GM18511 (cell line): ENCODE measurements at regions not wholly inside any gene's neighbourhood (a gene's known extent, or its start where the extent isn't known, plus 50 kb on each side); places are given as distances from the start of the nearest gene placed in this dataset.

ENCODE experiments used
- ATAC-seq: cut with Tn5 transposase; IDR thresholded peaks from one replicate; pipeline ENCODE4 v1.9.1; 2021; ENCODE audit warnings: mild to moderate bottlenecking, moderate library complexity; ENCODE audit not compliant: unreplicated experiment

DNA sequence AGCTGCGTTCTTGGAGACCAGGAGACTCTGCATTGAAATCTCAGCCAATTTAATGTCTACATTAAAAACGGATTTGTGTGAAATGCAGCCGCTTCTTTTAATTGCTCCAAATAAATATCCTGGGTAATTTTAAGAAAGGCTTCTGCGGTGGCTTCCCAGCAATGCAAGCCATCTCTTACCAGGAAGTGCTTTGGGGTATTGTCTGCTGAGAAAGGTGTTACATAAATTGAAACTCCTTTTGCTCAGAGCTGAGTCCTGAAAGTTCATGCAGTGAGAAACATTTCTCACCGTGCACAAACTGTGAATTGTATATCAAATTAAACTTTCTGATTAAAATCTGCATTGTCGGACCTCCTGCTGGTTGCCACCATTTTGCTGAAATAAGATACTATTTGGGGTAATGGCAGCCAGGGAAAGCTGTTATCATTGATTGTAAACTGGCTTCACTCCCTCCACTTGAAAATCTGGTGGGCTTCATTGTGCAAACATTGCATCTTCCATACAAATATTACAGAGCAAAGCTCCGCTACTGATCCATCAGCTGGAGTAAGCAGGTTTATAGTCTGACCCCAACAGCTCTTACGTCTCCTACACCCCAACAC, 59.5 kb downstream of the ZIC5 start:
- ATAC-seq, result no peak

DNA sequence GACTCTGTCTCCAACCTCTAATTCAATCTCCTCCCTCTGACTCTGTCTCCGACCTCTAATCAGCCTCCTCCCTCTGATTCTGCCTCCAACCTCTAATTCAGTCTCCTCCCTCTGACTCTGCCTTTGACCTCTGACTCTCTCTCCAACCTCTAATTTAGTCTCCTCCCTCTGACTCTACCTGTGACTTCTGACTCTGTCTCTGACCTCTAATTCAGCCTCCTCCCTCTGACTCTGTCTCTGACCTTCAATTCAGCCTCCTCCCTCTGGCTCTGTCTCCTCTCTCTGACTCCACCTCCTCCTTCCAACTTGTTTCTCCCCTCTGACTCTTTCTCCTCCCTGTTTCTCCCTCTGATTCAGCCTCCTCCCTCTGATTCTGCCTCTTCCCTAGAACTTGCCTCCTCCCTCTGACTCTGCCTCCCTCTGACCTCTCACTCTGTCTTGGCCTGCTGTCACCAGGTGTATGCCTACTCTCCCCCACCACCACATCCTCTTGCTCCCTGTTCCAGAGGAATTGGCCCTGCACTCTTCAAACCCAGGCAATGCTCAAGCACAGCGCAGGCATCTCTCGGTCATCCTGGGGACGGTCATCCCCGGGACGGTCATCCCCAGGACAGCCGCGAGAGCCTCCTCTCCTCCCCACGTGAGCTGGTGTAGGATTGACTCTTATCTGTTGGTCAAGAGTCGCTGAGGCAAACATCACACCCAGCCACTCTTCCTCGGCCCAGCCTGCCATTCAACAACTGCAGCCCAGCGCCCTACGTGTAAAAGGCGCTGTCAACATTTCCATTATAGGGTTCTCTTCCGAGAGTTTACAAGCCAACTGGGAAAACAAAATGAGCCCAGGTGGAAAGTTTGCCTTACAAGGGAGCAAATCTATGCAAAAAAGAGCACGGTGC, 60.2 kb downstream of the ZIC5 start:
- ATAC-seq, result no peak

- no peak for ATAC-seq
Observed at GRCh38 chr13:99909836-99910619, 61.5 kb downstream of the ZIC5 start.

- ATAC-seq, result no peak
Observed at GRCh38 chr13:99909097-99909835, 62.3 kb downstream of the ZIC5 start.

DNA sequence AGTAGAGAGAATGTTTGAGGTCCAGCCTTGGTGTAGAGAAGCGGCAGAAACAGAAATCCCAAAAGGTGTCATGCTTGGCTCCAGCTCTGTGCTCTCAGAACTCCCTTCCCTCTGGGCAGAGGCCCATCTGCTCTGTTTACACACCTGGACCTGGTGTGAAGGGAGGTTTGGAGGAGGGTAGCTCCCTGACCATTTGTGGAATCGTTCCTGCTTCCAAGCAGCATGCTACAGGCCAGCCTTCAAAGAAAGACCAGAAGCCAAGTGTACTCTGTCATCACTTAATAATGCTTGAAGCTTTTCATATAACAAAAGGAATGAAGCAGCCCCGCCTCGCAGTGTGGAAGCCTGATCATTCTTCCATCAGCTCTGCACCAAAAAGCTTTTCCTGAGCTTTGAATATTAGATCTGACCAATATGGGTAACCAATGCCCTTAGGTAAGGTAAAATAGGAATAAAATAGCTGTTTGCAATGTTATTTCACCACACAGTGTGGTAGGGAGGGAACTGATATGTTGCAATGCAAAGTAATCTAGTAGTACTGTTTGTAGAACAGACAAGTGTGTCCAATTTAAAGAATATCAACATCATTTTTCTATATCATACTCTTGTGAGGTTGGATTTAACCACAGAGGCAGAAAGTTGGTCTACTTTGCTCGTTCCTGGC, 63.3 kb downstream of the ZIC5 start:
- ATAC-seq, result no peak

DNA sequence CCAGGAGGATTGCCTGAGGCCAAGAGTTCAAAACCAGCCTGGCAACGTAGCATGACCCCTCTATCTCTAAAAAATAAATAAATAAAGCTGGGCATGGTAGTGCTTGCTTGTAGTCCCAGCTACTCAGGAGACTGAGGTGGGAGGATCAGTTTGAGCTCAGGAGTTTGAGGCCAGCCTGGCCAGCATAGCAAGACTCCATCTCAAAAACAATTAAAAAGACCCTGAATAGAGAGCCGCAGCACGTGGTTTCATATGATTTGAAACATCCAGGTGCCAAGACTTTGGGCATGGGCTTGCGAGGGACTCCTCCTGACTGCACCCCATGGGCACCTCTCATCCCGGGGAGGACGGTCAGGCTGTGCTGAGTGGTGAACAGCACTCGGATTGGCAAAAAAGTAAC, 63.9 kb downstream of the ZIC5 start:
- no peak for ATAC-seq

DNA sequence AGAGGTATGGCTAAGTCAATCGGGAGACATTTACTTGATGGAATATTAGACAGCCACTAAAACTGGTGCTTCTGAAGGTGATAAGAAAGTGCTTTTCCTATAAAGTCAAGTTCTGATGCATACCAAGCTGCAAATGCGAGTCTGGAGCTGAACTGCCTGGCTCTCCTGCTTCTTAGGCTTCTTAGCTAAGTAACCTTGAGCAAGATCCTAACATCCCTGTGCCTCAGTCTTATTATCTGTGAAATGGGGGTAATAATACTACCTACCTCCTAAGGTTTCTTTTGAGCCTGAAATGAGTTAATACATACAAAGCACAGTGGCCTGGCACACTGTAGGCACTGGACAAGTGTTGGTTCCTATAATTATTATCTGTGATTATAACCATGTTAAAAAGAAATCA, 64.5 kb downstream of the ZIC5 start:
- no peak for ATAC-seq

GRCh38 chr13:99905814-99906213, 65.8 kb downstream of the ZIC5 start:
- no peak for ATAC-seq

GRCh38 chr13:99905224-99905623, 66.3 kb downstream of the ZIC5 start:
- no peak for ATAC-seq

GRCh38 chr13:99903140-99903539, 68.4 kb downstream of the ZIC5 start:
- ATAC-seq, result no peak

DNA sequence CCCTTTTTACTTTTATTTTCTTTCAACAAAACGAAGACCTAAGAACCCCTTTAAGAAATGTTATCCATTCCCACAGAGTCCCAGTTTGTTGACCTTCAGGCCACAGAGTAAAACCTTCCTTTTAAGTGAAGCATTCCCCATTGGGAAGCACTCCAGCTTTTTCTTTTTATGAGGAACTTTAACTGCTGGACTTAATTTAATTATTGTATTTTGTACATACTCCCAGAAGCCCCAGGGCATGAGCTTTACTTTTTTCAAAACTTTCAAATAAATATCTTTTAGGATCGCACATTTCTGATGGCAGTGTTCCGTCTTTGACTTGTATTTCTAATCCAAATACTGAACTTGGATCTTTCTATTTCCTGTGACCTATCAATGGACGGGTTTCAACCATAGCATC, 68.9 kb downstream of the ZIC5 start:
- no peak for ATAC-seq

GRCh38 chr13:99900960-99901359, 70.6 kb downstream of the ZIC5 start:
- no peak for ATAC-seq

GRCh38 chr13:99898421-99898820, 73.1 kb downstream of the ZIC5 start:
- ATAC-seq, result no peak

- no peak for ATAC-seq
Observed at GRCh38 chr13:99897076-99897440, 74.5 kb downstream of the ZIC5 start.

GRCh38 chr13:99896369-99897075, 75.0 kb downstream of the ZIC5 start:
- no peak for ATAC-seq

DNA sequence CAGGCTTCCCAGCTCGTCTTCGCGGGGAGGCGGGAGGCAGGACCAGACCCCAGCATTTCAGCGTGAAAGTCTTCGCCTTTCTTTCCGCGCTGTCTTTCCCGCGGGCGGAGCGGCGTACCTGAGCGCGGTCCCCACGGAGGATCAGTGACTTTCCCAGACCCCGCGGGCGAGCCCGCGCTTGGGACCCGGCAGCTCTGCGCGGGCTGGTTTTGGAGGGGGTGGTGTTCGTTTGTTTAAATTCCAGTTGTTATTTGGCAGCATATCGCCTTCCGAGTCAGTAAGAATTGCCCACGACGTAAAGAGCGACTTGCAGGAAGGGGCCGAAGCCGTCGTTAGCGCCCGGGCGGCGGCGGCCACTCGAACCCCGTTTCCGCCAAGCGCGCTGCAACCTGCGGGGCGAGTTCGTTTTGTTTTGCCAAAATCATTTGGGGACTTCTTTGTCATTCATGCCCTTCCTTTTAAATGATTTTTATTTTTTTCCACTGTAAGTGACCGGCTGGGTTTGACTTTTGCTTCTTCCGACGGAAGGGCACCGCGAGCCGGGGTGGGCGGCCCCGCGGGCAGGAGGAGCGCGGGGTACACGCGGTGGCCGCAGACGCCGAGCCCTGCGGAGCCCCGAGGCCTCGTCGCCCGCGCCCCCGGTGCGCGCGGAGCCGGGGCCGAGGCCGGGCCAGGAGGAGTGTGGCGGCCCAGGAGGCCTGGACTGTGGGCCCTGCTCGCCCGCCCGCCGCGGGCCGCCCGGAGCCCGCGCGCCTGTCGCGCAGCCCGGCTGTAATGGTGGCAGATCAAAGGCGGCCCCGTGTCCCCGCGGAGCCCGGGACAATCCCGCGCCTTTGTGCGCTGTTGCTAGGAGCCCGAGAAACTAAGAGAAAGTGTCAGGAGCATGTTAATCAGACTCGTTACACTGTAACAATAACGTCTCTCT, 75.9 kb downstream of the ZIC5 start:
- no peak for ATAC-seq

- ATAC-seq, result no peak
Observed at GRCh38 chr13:99894840-99895443, 76.6 kb downstream of the ZIC5 start.

DNA sequence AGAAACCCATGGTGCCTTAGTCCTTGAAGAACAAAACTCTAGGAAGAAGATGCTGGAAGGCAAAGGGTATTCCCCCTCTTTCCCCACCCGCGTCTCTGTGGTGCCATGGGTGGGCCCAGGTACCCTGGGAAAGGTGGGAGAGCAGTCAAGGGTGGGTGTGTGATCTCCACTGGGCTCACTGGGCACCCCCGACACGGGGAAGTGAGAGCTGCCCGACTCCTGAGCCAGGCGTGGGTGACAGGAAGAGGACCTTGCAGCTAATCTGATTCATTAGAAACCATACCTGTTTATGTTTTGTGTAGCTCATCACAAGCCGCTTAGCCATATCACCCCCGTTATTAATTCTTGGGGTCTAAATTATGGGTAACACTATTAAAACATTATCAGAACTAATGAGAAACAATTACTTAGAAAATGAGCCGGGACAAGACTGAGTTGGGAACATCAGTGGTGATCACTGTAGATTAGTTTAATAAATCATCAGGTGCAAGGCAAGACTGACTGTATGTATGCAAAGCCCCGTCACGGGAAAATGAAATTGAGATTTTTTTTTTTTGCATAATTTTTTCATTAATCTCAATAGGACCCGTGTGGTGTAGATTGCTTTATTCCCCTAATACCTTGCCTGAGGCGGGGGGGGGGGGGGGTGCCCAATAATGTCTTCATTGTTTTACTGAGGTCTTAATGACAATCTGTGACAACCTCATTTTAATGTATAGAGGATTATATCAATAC, 77.3 kb downstream of the ZIC5 start:
- no peak for ATAC-seq
